ENCODE measurements at regions not wholly inside any gene's neighbourhood (a gene's known extent, or its start where the extent isn't known, plus 50 kb on each side); places are given as distances from the start of the nearest gene placed in this dataset.
A peak's percentile ranks its signal among the peaks of the same experiment; 100 is the strongest.
"Not testable (repeated sequence)": the region's sequence is repeated elsewhere in the genome, so short reads cannot be mapped to it uniquely, and the experiment has no call there.

GRCh38 chr14:105980224-105980623 is 453.8 kb downstream of the TMEM121 start:
- intact Hi-C loops (cut with DNase I): no loop called here
- no peak for ATAC-seq
- DNase-seq (ENCODE audit: missing footprints): no peak

GRCh38 chr14:105981517-105982302 is 455.3 kb downstream of the TMEM121 start:
- intact Hi-C loops (cut with DNase I); ATAC-seq; DNase-seq (ENCODE audit: missing footprints): not testable (repeated sequence)

- DNase-seq (ENCODE audit: missing footprints) (no peak), ATAC-seq (no peak)
- intact Hi-C loops (cut with DNase I): no loop called here
Measured at GRCh38 chr14:105982664-105983063, 456.3 kb downstream of the TMEM121 start.

- no peak for ATAC-seq
- intact Hi-C loops (cut with DNase I): no loop called here
- DNase-seq (ENCODE audit: missing footprints): no peak
Measured at GRCh38 chr14:105986894-105987284, 460.5 kb downstream of the TMEM121 start.

GRCh38 chr14:105987563-105987962 is 461.2 kb downstream of the TMEM121 start:
- DNase-seq (ENCODE audit: missing footprints) (no peak), ATAC-seq (no peak)
- intact Hi-C loops (cut with DNase I): no loop called here

- no peak for DNase-seq (ENCODE audit: missing footprints)
- intact Hi-C loops (cut with DNase I): no loop called here
Measured at GRCh38 chr14:105989566-105990302, 463.4 kb downstream of the TMEM121 start.

GRCh38 chr14:105991677-105992076 is 465.3 kb downstream of the TMEM121 start:
- ATAC-seq; intact Hi-C loops (cut with DNase I); DNase-seq (ENCODE audit: missing footprints): not testable (repeated sequence)

More at GRCh38 chr14:105989566-105990302, 463.4 kb downstream of the TMEM121 start:
- no peak for ATAC-seq

- DNase-seq (ENCODE audit: missing footprints) (no peak), ATAC-seq (no peak)
- intact Hi-C loops (cut with DNase I): no loop called here
Measured at GRCh38 chr14:105993814-105994213, 467.4 kb downstream of the TMEM121 start.

- ATAC-seq; DNase-seq (ENCODE audit: missing footprints); intact Hi-C loops (cut with DNase I): not testable (repeated sequence)
Measured at GRCh38 chr14:105995011-105995710, 468.8 kb downstream of the TMEM121 start.

GRCh38 chr14:105998597-105998996 is 472.2 kb downstream of the TMEM121 start:
- intact Hi-C loops (cut with DNase I); ATAC-seq; DNase-seq (ENCODE audit: missing footprints): not testable (repeated sequence)

GRCh38 chr14:105999361-106000028 is 473.1 kb downstream of the TMEM121 start:
- ATAC-seq: peak; percentile 28
- peak; percentile 79 for DNase-seq (ENCODE audit: missing footprints)
- intact Hi-C loops (cut with DNase I): no loop called here

GRCh38 chr14:106000029-106000511 is 473.7 kb downstream of the TMEM121 start:
- intact Hi-C loops (cut with DNase I); ATAC-seq; DNase-seq (ENCODE audit: missing footprints): not testable (repeated sequence)

- intact Hi-C loops (cut with DNase I); DNase-seq (ENCODE audit: missing footprints); ATAC-seq: not testable (repeated sequence)
Measured at GRCh38 chr14:106001277-106001676, 474.9 kb downstream of the TMEM121 start.

GRCh38 chr14:106003351-106003750 is 477.0 kb downstream of the TMEM121 start:
- intact Hi-C loops (cut with DNase I): no loop called here
- DNase-seq (ENCODE audit: missing footprints): no peak
- no peak for ATAC-seq

GRCh38 chr14:106004937-106005795 is 478.8 kb downstream of the TMEM121 start:
- DNase-seq (ENCODE audit: missing footprints); intact Hi-C loops (cut with DNase I); ATAC-seq: not testable (repeated sequence)

- intact Hi-C loops (cut with DNase I): not testable (repeated sequence)
Measured at GRCh38 chr14:106006043-106006442, 479.7 kb downstream of the TMEM121 start.

GRCh38 chr14:106006716-106007115 is 480.3 kb downstream of the TMEM121 start:
- intact Hi-C loops (cut with DNase I); ATAC-seq; DNase-seq (ENCODE audit: missing footprints): not testable (repeated sequence)

More at GRCh38 chr14:106006043-106006442, 479.7 kb downstream of the TMEM121 start:
- DNase-seq (ENCODE audit: missing footprints); ATAC-seq: not testable (repeated sequence)

Measured in Right ventricle myocardium inferior (tissue), 1 donor.